Suprapubic skin (tissue), 4 donors: ENCODE measurements at regions not wholly inside any gene's neighbourhood (a gene's known extent, or its start where the extent isn't known, plus 50 kb on each side); places are given as distances from the start of the nearest gene placed in this dataset.

Source experiments
- CTCF ChIP-seq, 2 donors: fragments of 200-600 bp in 1 of 2; fragments of 450-650 bp in 1 of 2; sonication (generic) in 1 of 2; IDR thresholded peaks; one replicate each; pipeline ENCODE4 v1.5.1; 2016 to 2019; ENCODE audit warnings: antibody characterized with exemption in 2 of 2, mild to moderate bottlenecking in 1 of 2, moderate library complexity in 1 of 2
- POLR2A ChIP-seq, 2 donors: fragments of 450-650 bp; IDR thresholded peaks; one replicate each; pipeline ENCODE4 v1.6.1; 2017; ENCODE audit warnings: antibody characterized with exemption in 2 of 2, mild to moderate bottlenecking in 2 of 2, moderate library complexity in 2 of 2
- POLR2AphosphoS5 ChIP-seq, 3 donors: sonication (generic); formaldehyde crosslinking; IDR thresholded peaks; one replicate each; pipeline ENCODE4 v1.6.1; 2017; ENCODE audit warnings: antibody characterized with exemption in 3 of 3

GRCh38 chr15:70422342-70422741, 324.6 kb upstream of the TLE3 start:
- TF ChIP-seq POLR2AphosphoS5 (IDR thresholded peaks at IDR 0.05) (no peak), CTCF (IDR thresholded peaks at IDR 0.05) (no peak), POLR2A (IDR thresholded peaks at IDR 0.05) (no peak)
